Activated CD8-positive, alpha-beta T cell treated with anti-CD3 and anti-CD28 coated beads for 36 hours (primary cell): ENCODE measurements at regions not wholly inside any gene's neighbourhood (a gene's known extent, or its start where the extent isn't known, plus 50 kb on each side); places are given as distances from the start of the nearest gene placed in this dataset.

Source experiments
- ATAC-seq: fragments of 200-7000 bp; cut with Tn5 transposase; one replicate; pipeline ENCODE4 v1.10.0; 2021; ENCODE audit warnings: mild to moderate bottlenecking, moderate library complexity
- CTCF ChIA-PET: fragments of 350-600 bp; sonication (Branson Sonifier 250); formaldehyde crosslinking; loops from one replicate; lab custom pipeline; 2021; ENCODE audit warnings: antibody characterized with exemption; lab: Charles Lee
- POLR2A ChIA-PET: fragments of 350-600 bp; sonication (Branson Sonifier 250); formaldehyde crosslinking; loops from one replicate; lab custom pipeline; 2021; ENCODE audit warnings: antibody characterized with exemption; lab: Charles Lee
- DNase-seq: peaks from one replicate; pipeline ENCODE4 v3.0.0-alpha.2; 2020
- H3K27ac Mint-ChIP-seq: one replicate; pipeline ENCODE4 v1.8.0; 2021; ENCODE audit warnings: mild to moderate bottlenecking, mixed read lengths
- H3K27me3 Mint-ChIP-seq: one replicate; pipeline ENCODE4 v1.8.0; 2021; ENCODE audit warnings: mixed read lengths
- H3K36me3 Mint-ChIP-seq: one replicate; pipeline ENCODE4 v1.8.0; 2021; ENCODE audit warnings: low read depth, mixed read lengths
- H3K4me1 Mint-ChIP-seq: one replicate; pipeline ENCODE4 v1.8.0; 2021; ENCODE audit warnings: low read depth, mixed read lengths
- H3K4me3 Mint-ChIP-seq: one replicate; pipeline ENCODE4 v1.8.0; 2021; ENCODE audit warnings: mild to moderate bottlenecking, moderate library complexity, mixed read lengths
- H3K9me3 Mint-ChIP-seq: one replicate; pipeline ENCODE4 v1.8.0; 2021; ENCODE audit warnings: mixed read lengths
- CTCF ChIP-seq: fragments of 200-600 bp; IDR thresholded peaks from one replicate; pipeline ENCODE4 v1.8.0; 2022; ENCODE audit warnings: antibody characterized with exemption, mild to moderate bottlenecking
- intact Hi-C: fragments of 100-400 bp; cut with micrococcal nuclease; formaldehyde crosslinking; loops from one replicate; pipeline ENCODE4 v1.10.0; 2022

GRCh38 chr4:41443340-41444079 is 94.4 kb upstream of the LIMCH1 start:
- CTCF ChIA-PET, result no interaction called here

GRCh38 chr4:41446391-41446790 is 91.6 kb upstream of the LIMCH1 start:
- ATAC-seq, result no peak
- Mint-ChIP-seq H3K4me1 (no peaks in the 10 kb centered on the region), H3K27ac (no peak overlapping the region), H3K9me3 (no peaks in the 10 kb centered on the region), H3K27me3 (no peaks in the 10 kb centered on the region), H3K36me3 (no peaks in the 10 kb centered on the region), H3K4me3 (no peak overlapping the region)
- ChIA-PET POLR2A (no interaction called here), CTCF (no interaction called here)
- TF ChIP-seq CTCF, result no peak
- DNase-seq, result no peak
- intact Hi-C loops, result no loop called here

More at GRCh38 chr4:41443340-41444079, 94.4 kb upstream of the LIMCH1 start:
- Mint-ChIP-seq H3K4me3 (no peak overlapping the region), H3K36me3 (no peaks in the 10 kb centered on the region), H3K27ac (no peak overlapping the region), H3K27me3 (no peaks in the 10 kb centered on the region), H3K9me3 (no peaks in the 10 kb centered on the region), H3K4me1 (no peaks in the 10 kb centered on the region)
- no peak for ATAC-seq
- intact Hi-C loops, result no loop called here
- DNase-seq, result no peak
- TF ChIP-seq CTCF, result no peak
- POLR2A ChIA-PET, result no interaction called here

- POLR2A ChIA-PET, result no interaction called here
- Mint-ChIP-seq H3K27me3 (no peaks in the 10 kb centered on the region), H3K4me1 (no peaks in the 10 kb centered on the region), H3K36me3 (no peaks in the 10 kb centered on the region), H3K27ac (no peak overlapping the region), H3K4me3 (no peak overlapping the region), H3K9me3 (no peaks in the 10 kb centered on the region)
- DNase-seq (no peak), ATAC-seq (no peak)
- intact Hi-C loops, result no loop called here
- CTCF ChIA-PET, result no interaction called here
- TF ChIP-seq CTCF, result no peak
These were observed 90.8 kb upstream of the LIMCH1 start for GRCh38 chr4:41446981-41447725.

- H3K27me3 Mint-ChIP-seq, result no peaks in the 10 kb centered on the region
- ChIA-PET POLR2A (no interaction called here), CTCF (no interaction called here)
- H3K4me1 Mint-ChIP-seq, result no peaks in the 10 kb centered on the region
- no peak overlapping the region for H3K4me3 Mint-ChIP-seq
- no peaks in the 10 kb centered on the region for H3K36me3 Mint-ChIP-seq
- intact Hi-C loops, result no loop called here
- ATAC-seq, result no peak
- no peak overlapping the region for H3K27ac Mint-ChIP-seq
- H3K9me3 Mint-ChIP-seq, result no peaks in the 10 kb centered on the region
- no peak for TF ChIP-seq CTCF
- no peak for DNase-seq
These were observed 89.0 kb upstream of the LIMCH1 start for GRCh38 chr4:41448934-41449333.

- ATAC-seq (no peak), DNase-seq (no peak)
- intact Hi-C loops, result no loop called here
- TF ChIP-seq CTCF, result no peak
- POLR2A ChIA-PET, result no interaction called here
- Mint-ChIP-seq H3K4me3 (no peak overlapping the region), H3K27me3 (no peaks in the 10 kb centered on the region), H3K27ac (no peak overlapping the region), H3K9me3 (no peaks in the 10 kb centered on the region), H3K36me3 (no peaks in the 10 kb centered on the region), H3K4me1 (no peaks in the 10 kb centered on the region)
- CTCF ChIA-PET, result no interaction called here
These were observed 86.0 kb upstream of the LIMCH1 start for GRCh38 chr4:41451961-41452360.
